Endodermal cell (in vitro differentiated cells): ENCODE measurements at regions not wholly inside any gene's neighbourhood (a gene's known extent, or its start where the extent isn't known, plus 50 kb on each side); places are given as distances from the start of the nearest gene placed in this dataset.
"Not testable (repeated sequence)": the region's sequence is repeated elsewhere in the genome, so short reads cannot be mapped to it uniquely, and the experiment has no call there.

Experiments used
- DNase-seq: peaks from one replicate; pipeline ENCODE4 v3.0.0-alpha.2; 2017
- H3K27ac ChIP-seq: 2 replicates; pipeline ENCODE4 v1.5.1; 2013; ENCODE audit warnings: mild to moderate bottlenecking, low read depth, low read length, moderate library complexity
- H3K27me3 ChIP-seq: 2 replicates; pipeline ENCODE4 v1.6.1; 2013; ENCODE audit warnings: mild to moderate bottlenecking, low read length, moderate library complexity; ENCODE audit not compliant: insufficient read depth, control insufficient read depth, poor library complexity, severe bottlenecking
- H3K36me3 ChIP-seq: 2 replicates; pipeline ENCODE4 v1.7.0; 2013; ENCODE audit warnings: mild to moderate bottlenecking, low read length, moderate library complexity; ENCODE audit not compliant: control insufficient read depth, insufficient read depth
- H3K4me1 ChIP-seq: one replicate; pipeline ENCODE4 v1.7.0; 2013; ENCODE audit warnings: low read length; ENCODE audit not compliant: control insufficient read depth, insufficient read depth
- H3K4me3 ChIP-seq: 2 replicates; pipeline ENCODE4 v1.5.1; 2013; ENCODE audit warnings: mild to moderate bottlenecking, low read length, moderate library complexity
- H3K9ac ChIP-seq: 2 replicates; pipeline ENCODE4 v1.6.1; 2013; ENCODE audit warnings: mild to moderate bottlenecking, low read length, moderate library complexity; ENCODE audit not compliant: poor library complexity, severe bottlenecking; ENCODE audit errors: extremely low read depth
- H3K9me3 ChIP-seq: 2 replicates; pipeline ENCODE4 v1.6.1; 2013; ENCODE audit warnings: mild to moderate bottlenecking, low read length, moderate library complexity; ENCODE audit not compliant: control insufficient read depth
- H3K27ac Mint-ChIP-seq: 2 replicates; pipeline ENCODE4 v1.8.0; 2020; ENCODE audit warnings: mixed read lengths
- H3K27me3 Mint-ChIP-seq: 2 replicates; pipeline ENCODE4 v1.8.0; 2021; ENCODE audit warnings: mild to moderate bottlenecking, mixed read lengths; ENCODE audit not compliant: insufficient read depth
- H3K36me3 Mint-ChIP-seq: 2 replicates; pipeline ENCODE4 v1.8.0; 2020; ENCODE audit warnings: low read depth, mixed read lengths
- H3K4me1 Mint-ChIP-seq: 2 replicates; pipeline ENCODE4 v1.8.0; 2020; ENCODE audit warnings: mixed read lengths
- H3K4me3 Mint-ChIP-seq: 2 replicates; pipeline ENCODE4 v1.8.0; 2020; ENCODE audit warnings: mild to moderate bottlenecking, moderate library complexity, mixed read lengths
- H3K9me3 Mint-ChIP-seq: 2 replicates; pipeline ENCODE4 v1.8.0; 2020; ENCODE audit warnings: mild to moderate bottlenecking, mixed read lengths
- WGBS, 2 experiments: methylation state at CpG; one replicate each; pipeline versions ENCODE4 v1.1.5 to v1.1.7; 2013; ENCODE audit warnings: missing lambda C conversion rate in 2 of 2, mixed read lengths in 1 of 2; ENCODE audit not compliant: insufficient coverage in 1 of 2, insufficient read length in 1 of 2; 5-methylcytosine and 5-hydroxymethylcytosine counted together
- TF ChIP-seq, protein P1 (sequence below): fragments of 200-600 bp; sonication (generic); conservative IDR thresholded peaks from 2 replicates; pipeline ENCODE4 v1.5.0; 2021; ENCODE audit warnings: antibody characterized with exemption, mild to moderate bottlenecking

DNA sequence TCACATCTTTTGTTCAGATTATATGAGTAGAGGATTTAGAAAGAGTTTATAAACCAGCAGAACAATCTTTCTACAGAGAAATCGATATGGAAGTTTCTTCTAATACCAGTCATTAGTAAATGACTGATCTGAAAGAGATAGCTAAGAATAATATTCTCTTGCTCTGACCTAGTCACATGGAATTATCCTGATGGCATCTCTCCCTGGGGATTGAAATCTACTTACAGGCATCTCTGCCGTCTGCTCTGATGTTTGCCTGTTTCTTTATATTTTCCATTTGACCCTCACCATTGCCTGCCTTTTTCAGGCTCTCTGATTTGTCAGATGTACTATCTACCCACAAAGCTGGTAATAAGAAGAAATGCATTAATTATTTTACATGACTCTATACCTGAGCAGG is 1157.3 kb downstream of the PCDH7 start:
- Histone ChIP-seq H3K9me3 (no peaks in the 10 kb centered on the region), H3K4me1 (no peaks in the 10 kb centered on the region), H3K36me3 (no peaks in the 10 kb centered on the region), H3K27me3 (no peaks in the 10 kb centered on the region), H3K4me3 (no peak overlapping the region), H3K9ac (no peak overlapping the region), H3K27ac (no peak overlapping the region)
- TF ChIP-seq, protein P1, sequence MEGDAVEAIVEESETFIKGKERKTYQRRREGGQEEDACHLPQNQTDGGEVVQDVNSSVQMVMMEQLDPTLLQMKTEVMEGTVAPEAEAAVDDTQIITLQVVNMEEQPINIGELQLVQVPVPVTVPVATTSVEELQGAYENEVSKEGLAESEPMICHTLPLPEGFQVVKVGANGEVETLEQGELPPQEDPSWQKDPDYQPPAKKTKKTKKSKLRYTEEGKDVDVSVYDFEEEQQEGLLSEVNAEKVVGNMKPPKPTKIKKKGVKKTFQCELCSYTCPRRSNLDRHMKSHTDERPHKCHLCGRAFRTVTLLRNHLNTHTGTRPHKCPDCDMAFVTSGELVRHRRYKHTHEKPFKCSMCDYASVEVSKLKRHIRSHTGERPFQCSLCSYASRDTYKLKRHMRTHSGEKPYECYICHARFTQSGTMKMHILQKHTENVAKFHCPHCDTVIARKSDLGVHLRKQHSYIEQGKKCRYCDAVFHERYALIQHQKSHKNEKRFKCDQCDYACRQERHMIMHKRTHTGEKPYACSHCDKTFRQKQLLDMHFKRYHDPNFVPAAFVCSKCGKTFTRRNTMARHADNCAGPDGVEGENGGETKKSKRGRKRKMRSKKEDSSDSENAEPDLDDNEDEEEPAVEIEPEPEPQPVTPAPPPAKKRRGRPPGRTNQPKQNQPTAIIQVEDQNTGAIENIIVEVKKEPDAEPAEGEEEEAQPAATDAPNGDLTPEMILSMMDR, result no peak
- H3K27me3 Mint-ChIP-seq, result no peaks in the 10 kb centered on the region
- 98% methylated on average over 2 of the region's 2 CpGs; no CpG with 5 or more reads in 1 of the 2 experiments for WGBS, 2 experiments
- H3K9me3 Mint-ChIP-seq, result no peaks in the 10 kb centered on the region
- no peak overlapping the region for H3K27ac Mint-ChIP-seq
- H3K4me1 Mint-ChIP-seq, result no peaks in the 10 kb centered on the region
- no peak overlapping the region for H3K4me3 Mint-ChIP-seq
- no peak for DNase-seq
- no peaks in the 10 kb centered on the region for H3K36me3 Mint-ChIP-seq

DNA sequence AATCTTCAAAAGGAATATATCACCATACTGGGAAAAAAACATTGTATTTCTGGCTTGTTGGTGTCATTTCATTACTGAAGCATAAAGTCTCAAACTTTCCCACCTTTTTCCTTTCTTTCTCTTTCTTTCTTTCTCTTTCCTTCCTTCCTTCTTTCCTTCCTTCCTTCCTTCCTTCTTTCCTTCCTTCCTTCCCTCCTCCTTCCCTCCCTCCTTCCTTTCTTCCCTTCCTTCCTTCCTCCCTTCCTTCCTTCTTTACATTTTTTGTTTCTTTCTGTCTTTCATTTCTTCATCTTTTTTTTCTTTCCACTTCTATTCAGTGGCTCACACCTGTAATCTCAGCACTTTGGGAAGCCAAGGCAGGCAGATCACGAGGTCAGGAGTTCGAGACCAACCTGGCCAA is 1160.7 kb downstream of the PCDH7 start:
- not testable (repeated sequence) for H3K9me3 Mint-ChIP-seq, H3K27me3 ChIP-seq, H3K4me3 Mint-ChIP-seq, H3K27ac ChIP-seq, H3K4me1 Mint-ChIP-seq, H3K9me3 ChIP-seq, H3K36me3 Mint-ChIP-seq, H3K9ac ChIP-seq, H3K27me3 Mint-ChIP-seq, DNase-seq, H3K4me1 ChIP-seq, H3K4me3 ChIP-seq, H3K36me3 ChIP-seq, H3K27ac Mint-ChIP-seq
- 85% methylated on average over 2 of the region's 2 CpGs; no CpG with 5 or more reads in 1 of the 2 experiments for WGBS, 2 experiments

DNA sequence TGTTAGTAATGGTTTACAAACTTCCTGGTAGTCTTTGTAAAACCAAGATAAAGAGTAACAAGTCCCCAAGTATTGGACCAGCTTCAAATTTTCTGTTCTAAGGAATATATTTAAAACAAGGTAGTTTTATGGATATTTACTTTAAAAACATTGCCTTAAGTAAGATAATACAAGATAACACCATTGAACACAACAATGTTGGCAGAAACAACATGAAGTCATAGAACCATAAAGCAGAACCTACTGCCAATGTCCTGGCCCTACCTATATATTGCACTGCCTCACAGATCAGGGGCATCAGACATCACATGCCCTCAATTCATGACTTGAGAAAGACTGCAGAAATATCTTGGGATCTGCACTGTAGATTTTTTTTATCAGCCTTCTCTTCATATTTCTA is 1176.2 kb downstream of the PCDH7 start:
- no peaks in the 10 kb centered on the region for H3K4me1 ChIP-seq
- TF ChIP-seq, protein P1, result no peak
- no peak for DNase-seq
- no peaks in the 10 kb centered on the region for H3K9me3 ChIP-seq
- Mint-ChIP-seq H3K27ac (no peak overlapping the region), H3K36me3 (no peaks in the 10 kb centered on the region), H3K27me3 (no peaks in the 10 kb centered on the region), H3K9me3 (no peaks in the 10 kb centered on the region), H3K4me3 (no peak overlapping the region), H3K4me1 (no peaks in the 10 kb centered on the region)
- H3K9ac ChIP-seq, result no peak overlapping the region
- H3K4me3 ChIP-seq, result no peak overlapping the region
- H3K36me3 ChIP-seq, result no peaks in the 10 kb centered on the region
- H3K27ac ChIP-seq, result no peak overlapping the region
- H3K27me3 ChIP-seq, result no peaks in the 10 kb centered on the region

DNA sequence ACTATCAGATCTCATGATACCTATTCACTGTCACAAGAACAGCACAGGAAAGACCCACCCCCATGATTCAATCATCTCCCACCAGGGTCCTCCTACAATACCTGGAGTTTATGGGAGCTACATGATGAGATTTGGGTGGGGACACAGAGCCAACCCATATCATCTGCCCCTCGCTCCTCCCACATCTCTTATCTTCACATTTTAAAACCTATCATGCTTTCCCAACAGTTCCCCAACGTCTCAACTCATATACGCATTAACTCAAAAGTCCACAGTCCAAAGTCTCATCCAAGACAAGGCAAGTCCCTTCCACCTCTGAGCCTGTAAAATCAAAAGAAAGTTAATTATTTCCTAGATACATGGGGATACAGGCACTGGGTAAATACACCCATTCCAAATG is 1185.2 kb downstream of the PCDH7 start:
- TF ChIP-seq, protein P1, result no peak
- Histone ChIP-seq H3K27me3 (no peaks in the 10 kb centered on the region), H3K4me3 (no peak overlapping the region), H3K4me1 (no peaks in the 10 kb centered on the region), H3K27ac (no peak overlapping the region), H3K36me3 (no peaks in the 10 kb centered on the region), H3K9me3 (peaks cover 13% of the 10 kb centered on the region), H3K9ac (no peak overlapping the region)
- no peaks in the 10 kb centered on the region for H3K27me3 Mint-ChIP-seq
- no peak for DNase-seq
- H3K9me3 Mint-ChIP-seq, result peaks cover 15% of the 10 kb centered on the region
- no peak overlapping the region for H3K27ac Mint-ChIP-seq
- no peaks in the 10 kb centered on the region for H3K36me3 Mint-ChIP-seq
- no peaks in the 10 kb centered on the region for H3K4me1 Mint-ChIP-seq
- 85 to 100% methylated on average over 1 to 3 of the region's 3 CpGs for WGBS, 2 experiments
- H3K4me3 Mint-ChIP-seq, result no peak overlapping the region
